Anterior cingulate cortex (tissue), 58 donors: ENCODE measurements at regions not wholly inside any gene's neighbourhood (a gene's known extent, or its start where the extent isn't known, plus 50 kb on each side); places are given as distances from the start of the nearest gene placed in this dataset.

Experiments used
- DNase-seq, 58 donors: peaks; one replicate each; lab custom pipeline; 2025; lab: John Stamatoyannopoulos, UW

DNA sequence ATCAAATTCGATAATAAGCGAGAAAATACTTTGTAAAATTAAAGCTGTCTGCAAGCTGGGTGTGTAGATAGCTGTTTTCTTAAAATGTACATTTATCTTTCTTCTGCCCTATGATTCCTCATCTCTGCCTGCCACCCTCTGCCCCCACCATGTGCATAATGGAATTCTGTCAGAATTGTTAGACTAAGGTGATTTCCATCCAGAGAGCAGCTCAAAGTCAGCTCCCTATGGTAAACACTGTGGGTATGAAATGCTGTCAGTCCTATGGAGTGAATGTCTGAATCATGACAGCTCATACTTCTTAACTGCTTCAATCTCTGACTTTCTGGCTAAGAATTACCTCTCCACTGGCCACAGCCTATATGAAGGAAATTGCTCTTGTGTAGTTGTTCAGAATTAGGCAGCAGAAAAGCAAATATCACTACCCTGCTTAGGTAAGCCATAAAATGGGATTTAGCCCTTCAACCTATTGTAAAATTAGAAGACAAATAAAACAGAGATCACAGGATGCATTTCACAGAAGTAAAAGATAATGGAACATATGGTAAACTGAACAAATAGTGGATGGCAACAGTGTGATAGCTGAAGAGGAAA is 137.7 kb downstream of the CD8B2 start:
- no peak for DNase-seq

DNA sequence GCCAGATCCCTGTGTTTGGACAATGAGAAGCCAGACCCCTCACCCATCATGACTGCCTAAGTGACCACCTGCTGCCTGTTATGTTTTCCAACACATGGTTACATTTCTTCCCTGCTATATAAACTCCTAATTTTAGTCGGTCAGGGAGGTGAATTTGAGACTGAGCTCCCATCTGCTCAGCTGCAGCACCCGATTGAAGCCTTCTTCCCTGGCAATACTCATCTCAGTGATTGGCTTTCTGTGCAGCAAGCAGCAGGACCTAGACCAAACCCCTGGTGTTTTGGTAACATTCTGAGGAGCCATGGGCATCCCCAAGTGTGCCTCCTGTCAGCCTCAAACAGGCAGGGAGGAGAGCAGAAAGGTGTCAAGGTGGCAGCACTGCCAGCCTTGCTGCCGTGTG is 141.2 kb downstream of the CD8B2 start:
- DNase-seq = no peak

DNA sequence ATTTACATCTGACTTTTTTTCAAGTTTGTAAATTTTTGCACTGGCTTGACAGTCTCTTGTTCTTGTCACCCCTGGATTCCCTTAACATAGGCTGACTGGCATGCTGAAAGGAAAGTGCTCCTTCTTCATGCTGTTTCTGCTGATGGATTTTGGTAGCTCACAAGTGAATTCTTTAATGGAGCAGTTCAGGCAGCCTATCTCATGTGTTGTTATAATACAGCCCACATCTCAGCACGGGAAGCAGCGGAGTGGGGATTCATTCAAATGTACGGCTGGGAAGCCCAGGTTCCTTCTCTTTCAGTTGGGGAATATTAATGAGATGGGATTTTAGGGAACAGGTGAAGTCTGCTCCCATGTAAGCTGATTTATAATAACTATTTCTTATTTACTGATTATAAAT is 142.8 kb downstream of the CD8B2 start:
- DNase-seq = no peak

DNA sequence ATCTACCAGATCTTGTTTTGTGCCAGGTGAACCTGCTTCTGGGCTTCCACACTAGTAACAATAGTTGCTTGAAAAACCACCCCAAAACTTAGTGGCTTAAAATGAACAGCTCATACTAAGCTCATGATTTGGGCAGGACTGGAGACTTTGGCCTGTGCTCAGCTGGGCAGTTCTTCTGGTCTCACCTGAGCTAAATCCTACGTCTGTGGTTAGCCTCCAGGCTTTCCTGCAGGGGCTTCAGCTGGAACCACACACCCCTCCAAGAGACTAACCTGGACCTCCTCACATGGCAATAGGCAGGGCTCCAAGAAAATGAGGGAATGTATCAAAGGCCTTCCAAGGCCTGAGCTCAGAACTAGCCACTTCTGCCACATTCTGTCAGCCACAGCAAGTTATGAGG is 144.1 kb downstream of the CD8B2 start:
- no peak for DNase-seq

DNA sequence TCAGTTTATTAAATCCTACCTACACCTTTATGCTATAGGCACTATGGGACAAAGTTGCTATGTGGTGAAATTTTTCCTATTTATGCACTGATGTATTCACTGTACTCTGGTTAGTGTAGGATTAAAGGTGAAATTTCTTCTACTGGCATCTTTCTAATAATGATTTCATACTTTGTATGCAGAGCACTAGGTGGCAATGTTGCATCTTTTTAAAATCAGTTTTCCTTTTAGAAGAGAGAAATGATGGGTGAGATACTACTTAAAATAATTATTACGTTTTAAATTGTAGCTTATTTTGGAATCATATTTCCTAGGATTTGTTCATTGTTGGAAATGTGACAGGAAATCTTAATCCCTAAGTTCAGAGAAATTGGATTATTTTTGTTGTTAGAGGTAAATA is 150.9 kb downstream of the CD8B2 start:
- no peak for DNase-seq

DNA sequence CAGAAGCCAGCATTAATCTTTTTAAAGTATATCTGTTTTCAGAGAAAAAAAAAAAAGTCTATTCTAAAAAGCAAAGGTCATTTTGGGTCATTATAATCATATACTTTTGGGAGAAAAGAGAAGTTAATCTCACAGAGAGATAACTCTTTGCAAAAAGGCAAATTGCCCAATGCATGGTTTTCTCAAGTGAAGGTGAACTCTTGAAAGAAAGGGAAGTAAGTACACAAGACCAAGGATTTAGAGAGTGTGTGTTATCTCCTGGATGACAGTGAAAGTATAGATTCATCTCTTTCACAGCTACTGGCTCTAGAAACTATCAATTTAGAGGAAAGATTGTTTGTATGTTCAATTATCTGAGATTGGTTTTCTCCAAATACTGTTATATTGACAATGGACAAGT is 151.4 kb downstream of the CD8B2 start:
- DNase-seq = no peak

DNA sequence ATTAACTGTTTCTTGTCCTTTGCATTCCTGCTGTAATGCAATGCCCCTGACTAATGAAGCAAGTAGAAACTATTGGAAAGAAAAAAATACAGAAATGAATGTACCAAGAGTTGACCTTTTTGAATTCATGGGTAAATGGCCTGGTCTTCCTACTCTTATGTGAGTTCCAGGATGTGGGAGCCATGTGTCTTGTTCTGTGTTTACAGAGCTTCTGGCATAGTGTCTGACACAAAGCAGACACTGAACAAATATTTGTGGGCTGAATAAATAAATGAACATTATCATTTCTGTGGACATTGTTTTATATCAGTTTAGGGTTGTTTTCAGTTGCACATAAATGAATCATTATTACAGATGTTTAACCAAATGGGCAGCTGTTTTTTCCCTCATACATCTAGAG is 155.5 kb downstream of the CD8B2 start:
- no peak for DNase-seq

DNA sequence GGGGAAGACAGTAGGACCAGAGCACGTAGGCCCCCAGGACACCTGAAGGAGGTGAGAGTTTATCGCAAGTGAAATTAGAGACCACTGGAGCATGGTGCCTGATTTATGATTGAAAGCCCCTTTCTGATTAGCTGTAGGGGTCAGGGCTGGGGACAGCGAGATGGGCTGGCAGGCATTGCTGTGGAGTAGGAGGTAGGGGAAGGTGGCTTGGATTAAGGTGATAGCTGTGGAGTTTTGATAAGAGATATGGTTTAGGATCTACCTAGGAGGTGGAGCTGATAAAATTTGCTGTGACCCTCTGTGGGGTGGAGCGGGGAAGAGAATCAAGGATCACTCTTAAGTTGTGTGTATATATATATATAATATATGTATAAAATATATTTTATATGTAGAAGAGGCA is 157.5 kb downstream of the CD8B2 start:
- no peak for DNase-seq

DNA sequence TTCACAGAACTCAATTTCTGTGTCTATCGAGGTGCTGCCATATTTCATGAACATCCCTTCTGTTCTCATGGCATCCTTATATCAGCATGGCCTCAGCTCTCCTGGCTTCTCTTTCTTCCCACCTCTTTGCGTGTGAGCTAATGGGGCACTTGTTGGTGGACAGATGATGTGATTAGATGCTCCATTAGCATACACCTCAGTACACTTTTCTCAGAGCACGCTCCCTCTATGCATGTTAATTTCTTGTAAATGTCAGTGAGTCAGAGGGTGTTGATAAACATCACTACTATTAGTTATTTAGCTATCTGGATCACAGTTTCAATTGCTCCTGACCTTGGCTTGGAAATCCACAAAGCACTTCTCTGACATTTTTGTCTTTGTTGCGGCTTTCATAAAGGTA is 159.4 kb downstream of the CD8B2 start:
- DNase-seq = no peak

DNA sequence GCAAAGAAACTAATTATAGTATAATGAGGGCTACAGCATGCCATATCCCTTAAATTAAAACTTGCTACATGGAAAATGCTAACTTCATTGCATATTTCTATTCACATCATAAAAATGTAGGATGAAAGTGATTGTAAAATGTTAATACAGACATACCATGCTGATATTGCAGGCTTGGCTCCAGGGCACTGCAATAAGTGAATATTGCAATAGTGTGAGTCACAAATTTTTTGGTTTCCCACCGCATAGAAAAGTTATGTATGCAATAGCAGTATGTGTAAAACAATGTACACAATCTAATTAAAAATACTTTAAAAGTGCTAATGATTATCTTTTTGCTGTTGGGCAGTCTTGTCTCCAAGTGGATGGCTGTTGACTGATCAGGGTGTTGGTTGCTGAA is 162.1 kb downstream of the CD8B2 start:
- no peak for DNase-seq

DNA sequence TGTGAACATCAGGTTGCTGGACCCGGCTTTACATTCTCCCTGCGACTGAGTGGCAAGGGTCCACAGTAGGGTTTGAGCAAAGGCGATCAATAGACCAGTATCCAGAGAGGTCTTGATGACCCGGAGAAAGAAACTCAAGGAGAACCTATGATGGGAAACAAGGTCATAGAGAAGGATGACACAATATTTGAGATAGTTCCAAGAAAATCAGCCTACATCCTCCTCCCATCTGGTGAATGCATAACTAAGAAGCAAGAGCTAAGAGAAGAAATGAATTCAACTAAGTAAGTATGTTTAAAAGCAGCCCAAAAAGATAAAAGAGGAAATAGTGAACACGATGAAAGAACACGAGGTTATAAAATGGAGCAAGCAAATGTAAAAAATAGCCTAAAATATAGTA is 166.3 kb downstream of the CD8B2 start:
- DNase-seq = no peak

DNA sequence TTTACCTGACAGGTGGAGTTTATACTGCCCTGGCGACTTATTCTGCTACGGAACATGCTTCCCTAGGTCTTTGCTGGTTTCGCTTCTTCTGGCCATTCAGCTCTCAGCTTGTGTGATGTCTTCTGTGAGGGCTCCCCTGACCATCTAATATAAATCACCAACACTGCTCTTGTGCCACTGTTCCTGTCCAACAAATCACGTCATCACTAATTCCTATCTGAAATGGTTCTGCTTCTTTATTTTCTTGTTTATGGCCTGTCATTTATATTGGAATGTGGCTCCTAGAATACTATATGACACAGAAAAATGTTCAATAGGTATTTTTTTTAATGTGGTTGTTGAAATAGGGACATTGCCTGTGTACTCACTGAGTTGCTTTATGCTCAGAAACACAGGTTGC is 171.5 kb downstream of the CD8B2 start:
- DNase-seq = no peak

DNA sequence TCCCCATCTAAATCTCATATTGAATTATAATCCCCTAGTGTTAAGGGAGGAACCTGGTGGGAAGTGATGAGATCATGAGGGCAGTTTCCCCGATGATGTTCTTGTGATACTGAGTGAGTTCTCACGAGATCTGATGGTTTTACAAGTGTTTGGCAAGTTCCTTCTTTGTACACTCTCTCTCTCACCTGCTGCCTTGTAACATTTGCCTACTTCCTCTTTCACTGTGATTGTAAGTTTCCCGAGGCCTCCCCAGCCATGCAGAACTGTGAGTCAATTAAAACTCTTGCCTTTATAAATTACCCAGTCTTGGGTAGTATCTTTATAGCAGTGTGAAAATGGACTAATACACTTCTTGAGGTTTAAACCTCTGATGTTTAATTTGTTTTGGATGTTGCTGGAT is 177.5 kb downstream of the CD8B2 start:
- DNase-seq = no peak

DNA sequence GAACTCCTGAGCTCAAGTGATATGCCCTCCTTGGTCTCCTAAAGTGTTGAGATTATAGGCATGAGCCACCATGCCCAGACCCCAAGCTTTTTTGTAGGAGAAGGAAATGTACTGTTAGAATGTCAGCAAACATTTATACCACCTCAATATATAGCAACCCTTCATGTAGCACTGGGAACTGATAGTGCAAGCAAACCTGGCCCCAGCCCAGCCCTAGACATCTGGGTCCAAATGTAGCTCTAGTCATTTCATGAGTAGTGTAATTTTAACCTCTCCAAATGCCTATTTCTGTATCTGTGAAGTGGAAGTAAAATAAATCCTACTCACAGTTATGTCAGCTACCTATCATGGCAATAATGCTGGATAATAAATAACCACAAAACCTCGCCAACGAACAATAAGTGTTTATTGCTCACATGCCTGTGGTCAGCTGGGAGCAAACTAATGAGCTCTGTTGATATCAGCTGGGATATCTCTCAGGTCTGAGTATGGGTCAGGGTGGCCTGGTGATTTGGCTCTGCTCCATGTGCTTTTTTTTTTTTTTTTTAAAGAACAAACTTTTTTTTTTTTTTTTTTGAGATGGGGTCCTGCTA is 180.4 kb downstream of the CD8B2 start:
- no peak for DNase-seq

DNA sequence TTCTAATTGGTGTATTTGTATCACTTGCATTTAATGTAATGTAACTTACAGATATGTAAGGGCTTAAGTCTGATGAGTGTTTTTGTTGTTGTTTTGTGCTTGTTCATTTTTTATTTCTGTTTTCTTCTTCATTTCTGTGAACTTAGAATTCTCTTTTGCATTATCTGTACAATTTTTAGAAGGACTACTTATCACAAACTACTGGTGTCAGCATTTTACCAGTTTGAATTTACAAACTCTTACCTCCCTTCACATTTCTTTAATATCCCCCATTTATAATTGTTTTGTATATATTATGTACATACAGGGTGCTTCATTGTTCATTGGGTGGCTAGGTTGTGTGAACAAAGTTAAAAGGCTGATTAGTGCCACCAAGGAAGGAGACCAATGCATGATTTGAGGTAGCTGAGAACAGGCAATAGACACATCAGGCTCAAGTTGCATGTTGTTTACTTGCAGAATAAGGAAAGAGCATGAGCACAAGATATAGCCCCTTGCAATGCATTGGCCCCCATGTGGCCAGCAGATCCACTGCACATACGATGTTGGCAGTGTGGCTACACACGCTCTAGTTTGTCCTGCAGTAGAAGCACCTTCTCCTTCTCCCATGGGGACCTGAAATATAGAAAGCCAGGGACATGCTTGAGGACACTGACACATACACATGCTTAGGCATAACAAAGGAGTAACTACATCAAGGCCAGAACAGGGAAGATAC is 198.2 kb downstream of the CD8B2 start:
- no peak for DNase-seq

DNA sequence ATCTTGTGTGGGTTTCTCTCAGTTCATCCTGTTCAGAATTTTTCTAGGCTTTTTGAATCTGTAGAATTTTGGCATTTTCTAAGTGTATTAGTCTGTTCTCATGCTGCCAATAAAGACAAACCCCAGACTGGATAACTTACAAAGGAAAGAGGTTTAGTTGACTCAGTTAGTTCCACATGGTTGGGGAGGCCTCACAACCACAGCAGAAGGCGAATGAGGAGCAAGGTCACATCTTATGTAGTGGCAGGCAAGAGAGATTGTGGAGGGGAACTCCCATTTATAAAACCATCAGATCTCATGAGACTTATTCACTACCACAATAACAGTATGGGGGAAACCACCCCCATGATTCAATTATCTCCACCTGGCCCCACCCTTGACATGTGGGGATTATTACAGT is 199.2 kb downstream of the ST6GAL2 start:
- no peak for DNase-seq

DNA sequence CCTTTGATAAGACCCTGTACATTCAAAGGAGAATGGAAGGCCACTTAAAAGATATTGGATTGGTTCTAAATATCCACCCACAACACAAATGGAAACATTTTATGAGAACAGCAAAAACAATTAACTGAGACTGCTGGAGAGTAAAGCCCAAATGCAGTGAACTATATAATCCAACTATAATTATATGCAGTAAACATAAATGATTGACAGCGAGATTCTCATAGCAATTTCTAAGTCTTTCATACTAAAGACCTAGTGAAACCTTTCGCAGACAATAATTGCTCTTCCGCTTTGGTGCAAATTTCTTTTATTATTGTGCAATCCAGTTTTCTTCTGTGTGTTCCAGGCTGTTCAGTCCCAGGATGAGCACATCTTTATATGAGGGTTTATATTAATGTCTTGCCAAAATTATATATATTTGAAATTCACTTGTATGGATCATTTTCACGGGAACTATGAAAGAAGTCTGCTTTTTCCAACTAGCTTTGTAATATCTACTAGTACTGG is 190.9 kb downstream of the ST6GAL2 start:
- no peak for DNase-seq

DNA sequence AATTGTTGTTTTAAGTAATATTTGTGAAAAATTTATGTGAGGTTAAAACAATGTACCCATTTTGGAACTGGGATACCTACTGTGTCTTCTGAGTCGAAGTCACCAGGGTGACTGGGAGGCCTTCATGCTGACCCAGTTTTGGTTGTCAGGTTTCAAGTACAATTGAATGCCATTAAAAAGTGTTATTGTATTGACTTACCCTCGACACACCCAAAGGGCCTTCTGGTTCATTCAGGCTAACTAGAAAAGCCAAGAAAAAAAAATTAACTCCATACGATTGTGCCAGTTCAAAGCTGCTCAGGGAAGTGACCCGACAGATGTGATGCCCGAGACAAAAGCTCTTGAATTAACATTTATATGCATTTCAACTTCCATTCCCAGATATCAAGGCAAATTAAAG is 190.0 kb downstream of the ST6GAL2 start:
- DNase-seq = no peak

DNA sequence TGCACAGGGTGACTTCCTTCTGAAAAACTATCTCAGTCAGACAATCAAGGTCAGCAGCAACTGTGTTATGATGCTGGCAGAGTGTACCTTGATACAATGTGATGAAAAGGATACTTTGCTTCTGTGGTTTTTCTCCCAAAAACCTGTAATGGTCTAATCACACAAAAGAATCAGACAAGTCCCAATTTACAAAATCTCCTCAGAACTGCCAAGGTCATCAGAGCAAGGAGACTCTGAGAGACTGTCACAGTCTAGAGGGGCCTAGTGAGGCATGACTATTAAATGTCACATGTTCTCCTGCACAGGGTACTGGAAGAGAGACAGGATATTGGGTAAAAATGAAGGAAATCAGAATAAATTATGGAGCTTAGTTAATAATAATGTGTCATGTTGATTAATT is 185.4 kb downstream of the ST6GAL2 start:
- DNase-seq = no peak

DNA sequence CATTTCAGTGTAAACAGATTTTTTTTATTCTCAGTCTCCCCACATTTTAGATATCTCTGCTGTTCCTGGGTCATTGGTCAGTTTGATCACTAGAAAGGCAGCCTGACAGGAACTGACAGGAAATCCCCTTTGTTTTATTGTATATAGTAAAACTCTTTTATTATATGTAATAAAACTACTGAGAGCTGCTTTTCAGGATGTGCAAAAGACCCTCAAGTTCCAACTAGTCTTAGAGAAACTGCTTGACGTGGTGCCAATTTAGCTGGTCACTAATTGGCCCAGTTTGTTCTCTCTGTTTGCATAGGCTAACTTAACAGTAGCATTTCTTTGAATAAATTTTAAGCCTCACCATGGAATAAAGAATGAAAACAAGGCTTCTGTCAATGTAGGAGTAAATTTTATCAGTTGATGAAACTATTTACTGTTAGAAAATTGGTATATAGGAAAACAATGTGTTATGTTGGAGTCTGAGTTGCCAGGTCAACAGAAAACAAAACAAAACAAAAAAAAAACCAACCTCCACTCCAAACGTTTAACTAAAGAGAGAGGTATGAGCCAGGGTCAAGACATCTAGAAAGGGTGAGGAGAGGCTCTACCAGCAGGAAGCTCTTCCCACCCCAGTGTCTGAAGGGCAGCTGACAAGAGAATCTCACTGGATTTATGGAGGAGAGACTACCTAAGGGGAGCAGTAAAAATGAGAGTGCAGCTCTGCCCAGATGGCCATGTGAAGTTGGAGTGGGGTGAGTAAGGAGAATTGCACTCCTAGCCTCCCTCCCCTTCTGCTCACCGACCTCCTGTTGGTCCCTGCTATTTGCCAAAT is 184.6 kb downstream of the ST6GAL2 start:
- DNase-seq = no peak

DNA sequence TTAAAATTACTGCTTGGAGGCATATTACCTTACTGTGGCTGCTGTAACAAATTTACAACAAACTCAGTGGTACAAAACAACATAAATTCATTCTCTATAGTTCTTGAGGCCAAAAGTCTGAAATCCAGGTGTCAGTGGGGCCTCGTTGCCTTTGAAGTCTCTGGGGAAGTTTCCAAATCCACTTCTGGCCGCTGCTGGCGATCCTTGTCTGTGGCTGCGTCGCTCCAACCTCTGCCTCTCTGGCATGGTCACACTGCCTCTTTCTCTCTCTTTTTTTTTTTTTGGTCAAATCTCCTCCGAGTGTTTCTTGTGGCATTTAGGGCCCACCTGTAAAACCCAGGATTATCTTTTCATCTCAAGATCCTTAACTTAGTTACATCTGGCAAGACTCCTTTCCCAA is 182.8 kb downstream of the ST6GAL2 start:
- DNase-seq = no peak
